Activated T-cell treated with anti-CD3 and anti-CD28 coated beads for 1 hour (primary cell): ENCODE measurements at regions not wholly inside any gene's neighbourhood (a gene's known extent, or its start where the extent isn't known, plus 50 kb on each side); places are given as distances from the start of the nearest gene placed in this dataset.
"Not testable (repeated sequence)": the region's sequence is repeated elsewhere in the genome, so short reads cannot be mapped to it uniquely, and the experiment has no call there.

Experiments
- DNase-seq: peaks from one replicate; pipeline ENCODE4 v3.0.0-alpha.2; 2020; ENCODE audit warnings: low read depth

DNA sequence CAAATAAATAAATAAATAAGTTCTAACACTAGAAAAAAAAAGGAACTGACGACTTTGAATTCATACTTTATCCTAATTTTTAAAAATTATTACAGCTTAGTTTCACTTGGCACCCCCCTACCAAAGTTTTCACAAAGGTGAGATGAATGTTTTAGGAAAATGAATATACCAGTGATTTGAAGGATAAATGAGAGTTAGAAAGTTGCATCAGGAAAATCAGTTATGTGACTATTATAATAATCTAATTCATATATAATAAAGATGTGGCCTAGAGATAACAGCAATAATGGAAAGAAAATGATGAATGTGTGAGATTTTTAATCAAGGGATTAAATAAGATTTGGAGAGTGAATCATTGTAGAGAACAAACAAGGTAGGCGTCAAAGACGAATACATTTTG is 103.0 kb upstream of the RAP1B start:
- DNase-seq, result no peak

DNA sequence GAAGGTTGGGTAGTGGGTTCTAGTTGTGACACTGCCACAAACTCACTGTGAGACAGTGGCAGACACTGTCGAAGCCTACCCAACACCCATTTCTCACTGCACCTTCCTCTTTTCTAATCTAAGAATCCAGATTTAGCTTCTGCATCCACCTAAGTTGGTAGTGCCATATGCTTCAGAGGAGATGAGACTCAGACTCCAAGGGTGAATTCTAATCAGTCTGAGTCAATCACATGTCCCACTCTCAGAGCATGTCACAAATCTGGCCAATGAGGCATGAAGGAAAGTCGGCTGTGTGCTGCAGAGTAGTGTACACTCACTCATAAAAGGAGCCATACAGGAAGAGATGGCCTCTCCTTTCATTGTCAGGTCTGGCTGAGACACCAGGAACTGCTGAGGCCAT is 102.1 kb upstream of the RAP1B start:
- no peak for DNase-seq

DNA sequence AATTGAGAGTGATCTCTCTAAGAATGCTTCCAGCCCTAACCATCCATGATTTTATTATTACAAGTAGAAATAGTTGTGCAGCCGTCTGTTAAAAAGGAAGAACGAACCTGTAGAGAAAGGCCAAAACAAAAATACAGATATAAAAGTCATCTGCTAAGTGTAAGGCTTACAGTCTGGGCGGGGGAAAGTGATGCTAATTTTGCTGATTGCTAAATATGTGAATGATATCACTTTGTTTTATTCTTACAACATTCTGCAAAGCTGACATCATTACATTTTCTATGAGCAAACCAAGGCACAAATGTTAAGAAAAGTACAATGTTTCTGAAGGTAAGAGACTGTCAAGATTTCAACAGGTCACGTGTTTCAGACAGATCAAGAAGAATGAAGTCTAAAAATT is 101.5 kb upstream of the RAP1B start:
- no peak for DNase-seq

DNA sequence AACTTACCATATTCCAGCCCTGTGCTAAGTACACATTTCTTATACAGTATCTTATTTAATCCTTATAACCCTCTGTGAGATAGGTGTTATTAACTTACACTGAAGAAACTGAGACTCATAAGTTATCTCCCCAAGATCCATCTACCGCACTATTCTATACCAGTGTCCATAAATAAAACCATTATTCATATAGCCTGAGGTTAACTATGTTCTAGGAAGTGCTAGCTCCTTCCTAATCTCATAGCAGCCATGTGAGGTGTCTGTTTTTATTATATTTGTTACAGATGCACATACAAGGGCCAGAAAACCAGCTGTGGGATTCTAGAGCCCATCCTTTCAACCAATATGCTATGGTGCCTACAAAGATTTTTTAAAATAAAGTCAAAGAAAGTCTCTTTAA is 100.3 kb upstream of the RAP1B start:
- no peak for DNase-seq

DNA sequence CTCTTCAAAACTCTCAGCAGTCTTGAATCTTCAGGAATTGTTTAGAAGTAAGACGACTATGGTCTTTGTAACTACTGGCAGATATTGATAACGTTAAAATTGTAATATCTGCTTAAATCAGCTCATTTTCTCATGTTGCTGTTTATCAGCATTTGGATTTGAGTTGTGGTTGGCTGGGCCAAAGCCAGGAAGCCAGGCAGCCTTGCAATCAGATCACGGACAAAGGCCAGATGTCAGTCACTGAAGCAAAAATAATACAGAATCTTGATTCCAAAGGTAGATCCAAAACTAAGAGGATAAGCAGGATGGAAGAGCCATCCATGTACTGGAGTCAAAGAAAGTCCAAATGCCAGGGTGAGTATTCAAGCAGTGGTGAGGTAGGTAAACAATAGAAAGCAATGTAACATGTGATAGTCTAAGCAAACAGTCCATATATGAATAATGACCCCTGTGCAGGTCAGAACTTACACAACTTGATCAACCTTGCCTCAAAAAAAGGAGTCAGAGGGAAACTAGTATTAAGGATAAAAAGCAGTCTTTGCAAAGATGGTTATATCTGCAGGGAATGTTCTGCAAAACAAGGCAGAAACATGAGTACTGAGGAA is 95.8 kb upstream of the RAP1B start:
- no peak for DNase-seq

DNA sequence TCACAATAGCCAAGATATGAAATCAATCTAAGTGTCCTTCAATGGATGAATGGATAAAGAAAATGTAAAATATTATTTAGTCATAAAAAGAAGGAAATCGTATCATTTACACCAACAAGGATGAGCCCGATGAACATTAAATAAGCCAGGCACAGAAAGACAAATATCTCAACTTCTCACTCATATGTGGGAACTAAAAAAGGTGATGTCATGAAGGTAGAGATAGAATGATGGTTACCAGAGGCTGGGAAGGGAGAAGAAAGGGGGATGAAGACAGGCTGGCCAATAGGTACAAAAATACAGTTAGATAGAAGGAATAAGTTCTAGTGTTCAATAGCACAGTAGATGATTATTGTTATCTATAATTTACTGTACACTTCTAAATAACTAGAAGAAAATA is 94.9 kb upstream of the RAP1B start:
- no peak for DNase-seq

DNA sequence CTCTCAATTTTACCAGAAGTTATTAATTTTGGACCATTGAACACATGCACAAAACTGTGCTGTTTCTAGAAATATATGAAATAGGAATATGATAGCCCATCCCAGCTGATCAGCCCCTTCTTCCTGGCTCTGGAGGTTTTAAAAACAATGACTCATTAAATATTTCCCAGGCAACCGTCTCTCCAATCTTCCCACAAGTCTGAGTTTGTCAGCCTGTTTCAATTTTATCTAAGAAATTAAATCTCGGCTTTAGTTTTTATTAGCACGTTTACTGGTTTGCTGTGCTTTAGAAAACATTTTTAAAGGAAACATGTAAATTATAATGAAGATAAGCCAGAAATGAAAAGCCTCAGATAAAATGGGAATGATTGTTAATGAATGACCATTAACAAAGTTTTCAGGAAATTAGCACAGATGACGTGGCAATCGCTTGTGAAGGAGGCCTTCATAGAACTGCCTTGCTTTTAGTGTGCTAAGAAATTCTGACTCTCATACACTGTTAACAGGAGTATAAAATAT is 89.3 kb upstream of the RAP1B start:
- DNase-seq, result no peak

DNA sequence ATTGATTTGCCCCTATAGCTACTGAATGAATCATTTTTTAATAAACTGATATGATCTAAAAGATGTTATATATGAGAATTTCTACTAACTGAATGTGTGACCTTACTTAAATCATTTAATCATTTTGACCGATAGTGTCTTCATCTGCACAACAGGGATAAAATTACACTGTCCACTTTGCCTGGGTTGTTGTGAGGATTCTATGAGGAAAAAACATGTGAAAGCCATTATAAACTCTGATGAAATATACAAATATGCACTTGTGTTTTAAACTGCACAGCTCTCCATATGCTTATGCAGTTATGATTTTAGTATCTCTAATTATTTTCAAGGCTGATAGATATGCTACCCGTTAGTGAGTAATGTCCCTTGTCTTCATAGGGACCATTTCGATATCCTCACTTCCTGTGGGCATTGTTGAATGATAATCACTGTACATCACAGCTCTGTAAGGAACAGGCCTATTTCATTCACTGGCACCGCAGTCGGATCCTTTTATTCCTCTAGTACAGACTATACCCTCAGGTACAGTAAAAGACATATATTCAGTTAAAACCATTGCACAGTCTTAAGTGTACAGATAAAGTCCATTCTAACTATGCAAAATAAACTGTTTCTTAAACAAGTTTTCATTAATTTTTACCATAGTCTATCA is 88.7 kb upstream of the RAP1B start:
- no peak for DNase-seq

DNA sequence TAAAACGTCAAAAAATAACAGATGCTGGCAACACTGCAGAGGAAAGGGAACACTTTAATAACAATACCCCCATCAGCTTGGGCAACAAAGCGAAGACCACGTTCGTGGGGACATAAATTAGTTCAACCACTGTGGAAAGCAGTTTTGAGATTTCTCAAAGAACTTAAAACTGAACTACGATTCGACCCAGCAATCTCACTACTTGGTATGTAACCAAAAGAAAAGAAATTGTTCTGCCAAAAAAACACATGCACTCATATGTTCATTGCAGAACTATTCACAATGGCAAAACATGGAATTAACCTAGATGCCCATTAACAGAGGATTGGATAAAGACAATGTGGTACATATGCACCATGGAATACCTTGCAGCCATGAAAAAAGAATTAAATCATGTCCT is 81.2 kb upstream of the RAP1B start:
- no peak for DNase-seq

DNA sequence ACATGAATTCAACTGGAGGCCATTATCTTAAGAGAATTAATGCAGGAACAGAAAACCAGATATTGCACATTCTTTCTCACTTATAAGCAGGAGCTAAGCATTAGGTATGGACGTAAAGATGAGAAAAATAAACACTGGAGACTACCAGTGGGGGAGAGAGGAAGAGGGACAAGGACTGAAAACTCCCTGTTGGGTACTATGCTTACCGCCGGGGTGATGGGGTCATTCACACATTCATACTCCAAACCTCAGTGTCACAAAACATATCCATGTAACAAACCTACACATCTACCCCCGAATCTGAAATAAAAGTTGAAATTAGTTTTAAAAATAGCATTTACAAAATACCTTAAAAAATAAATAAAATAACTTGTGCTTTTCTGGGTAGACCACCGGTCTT is 80.8 kb upstream of the RAP1B start:
- DNase-seq, result no peak

DNA sequence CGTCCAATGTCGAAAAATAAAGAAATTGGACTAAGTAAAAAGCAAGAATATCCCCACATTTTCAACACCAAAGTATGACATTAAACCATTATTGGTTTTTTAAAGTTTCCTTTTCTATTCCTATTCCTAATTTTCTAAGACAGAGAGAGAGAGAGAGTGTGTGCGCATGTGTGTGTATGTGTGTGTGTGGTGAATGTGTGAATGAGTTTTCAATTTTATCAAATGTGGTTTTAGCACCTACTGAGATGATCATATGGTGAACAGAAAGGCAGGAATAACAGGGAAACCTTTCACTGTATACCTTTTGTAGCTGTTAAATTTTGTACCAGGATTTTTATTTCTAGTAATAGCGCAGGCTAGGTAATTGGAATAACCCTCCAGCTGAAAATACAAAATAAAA is 80.4 kb upstream of the RAP1B start:
- no peak for DNase-seq

DNA sequence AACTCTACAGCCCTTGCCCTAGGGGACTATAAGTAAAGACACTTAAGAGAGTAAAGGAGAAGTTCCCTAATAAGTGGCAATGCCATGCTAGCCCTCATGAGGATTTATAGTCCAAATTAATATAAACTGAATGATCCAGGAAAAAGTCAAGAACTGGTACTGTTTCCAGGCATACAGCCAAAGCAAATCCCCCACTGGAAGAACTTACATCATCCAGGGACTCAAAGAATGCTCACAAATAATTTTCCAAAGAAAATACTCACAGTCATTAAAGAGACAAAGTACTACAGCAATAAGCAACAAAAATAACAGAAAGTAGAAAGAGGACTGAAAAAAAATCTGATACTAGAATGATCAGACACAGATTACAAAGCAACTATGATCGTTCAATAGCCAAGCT is 79.7 kb upstream of the RAP1B start:
- DNase-seq, result no peak

DNA sequence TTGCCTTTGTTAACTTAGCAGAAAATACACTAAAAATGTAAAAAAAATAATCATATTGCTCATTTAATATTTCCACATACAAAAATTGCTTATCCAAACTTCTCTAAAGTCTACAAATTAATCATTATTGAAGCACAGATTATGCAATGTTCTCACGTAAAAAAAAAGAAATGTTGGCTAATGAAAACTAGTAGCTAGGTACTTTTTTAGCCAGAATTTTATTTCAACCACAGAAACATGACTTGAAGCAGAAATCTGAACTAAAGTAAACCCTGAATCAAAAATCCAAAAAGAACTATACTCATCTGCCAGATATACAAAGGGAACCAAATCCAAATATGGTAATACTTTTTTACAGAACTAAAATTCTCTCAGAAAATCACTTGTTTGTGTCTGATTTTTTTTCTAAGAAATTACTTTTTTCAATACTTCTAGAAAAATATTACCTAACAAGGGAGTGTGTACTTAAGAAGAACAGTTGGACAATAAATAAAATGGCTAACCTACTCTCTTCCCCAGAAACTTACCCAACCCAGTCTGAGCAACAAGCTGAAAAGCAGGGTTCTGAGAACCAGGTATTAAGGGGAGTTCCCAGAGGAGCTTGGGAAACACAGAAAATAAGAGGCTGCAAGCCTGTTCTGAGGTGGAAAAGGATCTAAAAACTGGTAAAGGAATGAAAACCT is 78.4 kb upstream of the RAP1B start:
- no peak for DNase-seq

DNA sequence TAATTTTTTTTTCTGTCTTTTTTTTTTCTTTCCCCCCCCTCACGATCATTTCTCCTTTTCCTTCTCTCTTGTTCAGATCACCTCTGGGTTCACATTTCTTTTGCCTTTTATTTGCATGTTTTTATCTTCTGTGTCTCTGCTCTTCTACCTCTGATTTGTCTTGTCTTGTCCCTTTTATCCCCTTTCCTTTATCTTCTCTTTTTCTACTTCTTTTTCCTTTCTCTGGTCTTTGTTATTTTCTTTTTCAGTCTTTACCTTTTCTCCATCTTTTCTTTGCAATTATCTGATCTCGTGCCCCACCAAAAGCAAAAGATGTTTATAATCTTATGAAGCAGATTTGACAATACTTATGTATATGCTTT is 77.8 kb upstream of the RAP1B start:
- no peak for DNase-seq

DNA sequence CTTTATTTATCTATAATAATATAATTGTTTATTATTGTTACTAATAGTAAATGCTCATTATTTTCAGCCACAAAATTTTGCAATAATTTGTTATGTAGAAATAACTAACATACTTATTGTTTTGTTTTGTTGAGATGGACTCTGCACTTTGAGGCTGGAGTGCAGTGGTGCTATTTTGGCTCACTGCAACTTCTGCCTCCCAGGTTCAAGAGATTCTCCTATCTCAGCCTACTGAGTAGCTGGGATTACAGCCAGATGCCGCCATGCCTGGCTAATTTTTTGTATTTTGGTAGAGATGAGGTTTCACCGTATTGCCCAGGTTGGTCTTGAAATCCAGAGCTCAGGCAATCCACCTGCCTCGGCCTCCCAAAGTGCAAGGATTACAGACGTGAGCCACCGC is 76.6 kb upstream of the RAP1B start:
- no peak for DNase-seq

DNA sequence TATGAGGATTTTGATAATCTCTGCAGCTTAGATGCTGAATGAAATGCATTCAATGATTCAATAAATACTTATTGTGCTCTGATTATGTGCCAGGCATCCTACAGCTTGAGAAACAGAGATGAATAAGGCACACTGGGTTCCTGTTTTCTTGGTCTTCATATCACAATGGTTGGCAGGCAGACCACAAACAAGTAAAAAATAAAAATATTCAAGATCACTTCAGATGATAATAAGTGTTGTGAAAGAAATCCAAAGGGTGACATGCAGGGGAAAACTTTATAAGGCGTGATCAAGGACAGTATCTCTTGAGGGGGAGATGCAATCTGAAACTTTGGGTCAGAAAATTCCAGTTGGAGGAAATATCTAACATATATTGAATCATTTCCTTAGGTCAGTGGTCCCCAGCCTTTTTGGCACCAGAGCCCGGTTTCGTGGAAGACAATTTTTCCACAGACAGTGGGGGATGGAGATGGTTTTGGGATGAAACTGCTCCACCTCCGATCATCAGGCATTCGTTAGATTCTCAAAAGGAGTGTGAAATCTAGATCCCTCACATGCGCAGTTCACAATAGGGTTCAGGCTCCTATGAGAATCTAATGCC is 73.7 kb upstream of the RAP1B start:
- no peak for DNase-seq

DNA sequence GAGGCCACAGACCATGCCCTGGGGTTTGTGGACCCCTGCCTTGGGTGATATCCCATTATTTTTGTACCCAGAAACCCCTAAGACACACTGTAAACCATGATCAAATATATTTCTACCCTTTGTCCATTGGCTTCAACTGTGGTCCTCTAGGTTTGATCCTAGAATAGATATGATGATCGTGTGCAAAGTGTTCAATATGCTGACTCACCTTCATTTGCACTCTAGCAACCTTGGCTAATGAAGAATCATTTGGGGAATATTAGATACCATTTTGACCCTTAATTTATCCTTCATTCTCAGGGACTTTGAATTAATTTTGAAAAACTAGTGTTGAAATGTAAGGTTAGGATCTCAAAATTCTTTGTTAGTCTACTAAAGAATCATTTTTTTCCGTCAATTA is 73.1 kb upstream of the RAP1B start:
- DNase-seq, result no peak

DNA sequence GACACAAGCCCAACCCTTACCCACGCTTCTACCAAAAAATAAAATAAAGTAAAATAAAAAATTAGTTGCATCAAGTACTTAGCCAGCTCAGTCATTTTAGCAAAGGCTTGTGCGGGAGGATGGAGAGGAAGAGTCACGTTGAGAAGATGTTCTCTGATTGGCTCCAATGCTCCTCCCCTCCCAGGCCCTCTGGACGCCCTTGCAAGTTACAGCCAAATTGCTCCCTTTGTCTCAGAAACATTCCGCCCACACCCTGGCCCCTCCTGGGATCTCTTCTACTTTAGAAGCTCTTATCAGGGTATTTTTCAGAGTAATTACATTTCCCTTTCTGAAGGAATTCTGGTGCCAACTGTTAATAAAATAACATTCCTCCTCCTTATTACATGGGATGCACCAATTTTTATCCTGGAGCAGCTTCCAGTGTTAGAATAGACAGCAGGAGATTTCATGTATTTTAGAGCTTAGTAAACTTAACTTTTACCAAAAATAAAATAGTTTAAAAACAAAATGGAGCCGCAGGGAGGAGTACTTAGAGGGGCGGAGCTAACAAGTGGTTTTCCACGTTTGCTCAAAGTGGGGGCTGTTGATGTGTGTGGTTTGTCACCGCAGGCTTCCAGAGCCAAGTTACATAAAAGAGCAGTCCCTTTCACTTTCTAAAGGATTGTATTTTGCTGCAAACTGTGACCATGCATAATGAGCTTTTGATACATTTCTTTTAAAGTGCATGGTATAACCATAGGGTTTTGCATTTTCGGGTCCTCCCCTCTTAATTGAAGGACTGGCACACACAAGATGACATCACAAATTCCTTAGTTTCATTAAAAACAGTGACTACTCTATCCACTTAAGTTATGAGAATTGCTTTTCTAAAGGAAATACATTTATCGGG is 71.7 kb upstream of the RAP1B start:
- DNase-seq, result peak; percentile 23

DNA sequence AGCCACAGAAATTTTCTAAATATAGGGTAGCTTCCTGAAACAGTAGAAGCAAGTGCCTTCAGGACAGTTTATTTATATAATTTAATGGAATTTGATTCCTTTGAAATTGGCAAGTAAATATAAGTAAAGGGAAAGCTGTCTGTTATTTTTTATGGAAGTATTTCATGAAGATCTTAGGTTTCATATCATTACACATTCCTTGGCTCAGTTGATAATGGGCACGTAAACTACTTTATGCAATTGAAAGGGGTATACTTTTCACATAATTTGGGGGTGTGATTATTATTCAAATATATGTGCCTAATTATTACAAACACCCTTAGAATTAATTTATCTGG is 71.1 kb upstream of the RAP1B start:
- DNase-seq, result no peak

DNA sequence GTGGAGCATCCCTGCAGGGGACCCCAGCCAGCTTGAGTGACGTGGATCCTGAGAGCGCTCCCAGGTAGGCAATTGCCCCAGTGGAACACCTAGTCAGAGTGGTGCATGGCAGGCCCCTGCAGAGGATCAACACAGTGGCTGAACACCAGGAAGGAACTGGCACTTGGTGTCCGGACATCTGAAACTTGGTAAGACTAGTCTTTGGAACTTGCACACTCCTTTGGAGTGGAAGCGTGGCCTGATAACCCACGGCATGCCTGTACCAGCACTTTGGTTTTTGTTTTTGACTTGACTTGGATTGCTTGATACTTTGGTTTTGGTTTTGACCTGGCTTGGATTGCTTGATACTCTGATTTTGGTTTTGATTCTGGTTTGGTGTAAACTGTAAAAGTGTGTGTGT is 69.9 kb upstream of the RAP1B start:
- DNase-seq, result not testable (repeated sequence)

DNA sequence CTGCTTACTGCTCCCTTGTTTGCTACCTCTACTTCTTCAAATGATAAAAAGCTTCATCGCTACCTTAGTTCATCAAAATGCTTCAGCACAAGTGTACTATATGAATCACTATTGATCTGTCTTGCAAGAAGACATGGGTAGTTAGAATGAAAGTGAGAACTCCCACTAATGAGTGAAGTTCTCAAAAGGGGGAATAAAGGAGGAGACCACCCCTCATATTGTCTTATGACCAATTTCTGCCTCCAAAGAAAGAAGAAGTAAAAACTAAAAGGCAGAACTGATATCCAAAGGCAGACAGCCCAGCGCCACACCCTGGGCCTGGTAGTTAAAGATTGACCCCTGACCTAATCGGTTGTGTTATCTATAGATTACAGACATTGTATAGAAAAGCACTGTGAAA is 63.4 kb upstream of the RAP1B start:
- DNase-seq, result not testable (repeated sequence)

DNA sequence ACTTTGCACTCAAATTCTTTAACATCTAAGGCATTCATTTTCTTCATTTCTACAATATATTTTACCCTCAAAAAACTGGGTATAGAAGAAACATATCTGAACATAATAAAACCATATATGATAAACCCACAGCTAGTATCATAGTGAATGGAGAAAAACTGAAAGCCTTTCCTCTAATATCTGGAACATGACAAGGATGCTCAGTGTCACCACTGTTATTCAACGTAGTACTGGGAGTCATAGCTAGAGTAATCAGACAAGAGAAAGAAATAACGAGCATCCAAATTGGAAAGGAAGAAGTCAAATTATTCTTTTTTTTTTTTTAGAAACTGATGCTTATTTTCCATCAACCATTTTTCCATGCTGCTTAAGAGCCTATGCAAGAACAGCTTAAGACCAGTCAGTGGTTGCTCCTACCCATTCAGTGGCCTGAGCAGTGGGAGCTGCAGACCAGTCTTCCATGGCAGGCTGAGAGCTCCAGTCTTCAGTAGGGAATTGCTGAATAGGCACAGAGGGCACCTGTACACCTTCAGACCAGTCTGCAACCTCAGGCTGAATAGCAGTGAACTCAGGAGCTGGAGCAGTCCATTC is 58.0 kb upstream of the RAP1B start:
- not testable (repeated sequence) for DNase-seq
